ENCODE measurements at regions not wholly inside any gene's neighbourhood (a gene's known extent, or its start where the extent isn't known, plus 50 kb on each side); places are given as distances from the start of the nearest gene placed in this dataset.

GRCh38 chr11:122190768-122191167 lies 74.8 kb upstream of the BLID start:
- Mint-ChIP-seq H3K27me3 (ENCODE audit: unreplicated experiment) (no peaks in the 10 kb centered on the region), H3K27ac (ENCODE audit: unreplicated experiment) (no peak overlapping the region), H3K4me1 (ENCODE audit: unreplicated experiment) (no peaks in the 10 kb centered on the region)

GRCh38 chr11:122189229-122189628 lies 73.2 kb upstream of the BLID start:
- Mint-ChIP-seq H3K27me3 (ENCODE audit: unreplicated experiment) (no peaks in the 10 kb centered on the region), H3K4me1 (ENCODE audit: unreplicated experiment) (no peaks in the 10 kb centered on the region), H3K4me3 (ENCODE audit: unreplicated experiment) (no peak overlapping the region), H3K36me3 (ENCODE audit: low read depth, unreplicated experiment) (no peaks in the 10 kb centered on the region), H3K27ac (ENCODE audit: unreplicated experiment) (no peak overlapping the region), H3K9me3 (ENCODE audit: unreplicated experiment) (no peaks in the 10 kb centered on the region)
- no peak for DNase-seq (ENCODE audit: low spot score)
- TF ChIP-seq CTCF (IDR thresholded peaks at IDR 0.05; ENCODE audit: unreplicated experiment) = no peak

More at GRCh38 chr11:122190768-122191167, 74.8 kb upstream of the BLID start:
- Mint-ChIP-seq H3K9me3 (ENCODE audit: unreplicated experiment) (no peaks in the 10 kb centered on the region), H3K36me3 (ENCODE audit: low read depth, unreplicated experiment) (no peaks in the 10 kb centered on the region), H3K4me3 (ENCODE audit: unreplicated experiment) (no peak overlapping the region)
- no peak for DNase-seq (ENCODE audit: low spot score)
- TF ChIP-seq CTCF (IDR thresholded peaks at IDR 0.05; ENCODE audit: unreplicated experiment) = no peak

GRCh38 chr11:122187373-122188165 lies 71.6 kb upstream of the BLID start:
- no peak for TF ChIP-seq CTCF (IDR thresholded peaks at IDR 0.05; ENCODE audit: unreplicated experiment)
- H3K36me3 Mint-ChIP-seq (ENCODE audit: low read depth, unreplicated experiment) = no peaks in the 10 kb centered on the region
- H3K27ac Mint-ChIP-seq (ENCODE audit: unreplicated experiment) = no peak overlapping the region
- no peaks in the 10 kb centered on the region for H3K4me1 Mint-ChIP-seq (ENCODE audit: unreplicated experiment)
- no peak for DNase-seq (ENCODE audit: low spot score)
- H3K27me3 Mint-ChIP-seq (ENCODE audit: unreplicated experiment) = no peaks in the 10 kb centered on the region
- H3K4me3 Mint-ChIP-seq (ENCODE audit: unreplicated experiment) = no peak overlapping the region
- no peaks in the 10 kb centered on the region for H3K9me3 Mint-ChIP-seq (ENCODE audit: unreplicated experiment)

DNA sequence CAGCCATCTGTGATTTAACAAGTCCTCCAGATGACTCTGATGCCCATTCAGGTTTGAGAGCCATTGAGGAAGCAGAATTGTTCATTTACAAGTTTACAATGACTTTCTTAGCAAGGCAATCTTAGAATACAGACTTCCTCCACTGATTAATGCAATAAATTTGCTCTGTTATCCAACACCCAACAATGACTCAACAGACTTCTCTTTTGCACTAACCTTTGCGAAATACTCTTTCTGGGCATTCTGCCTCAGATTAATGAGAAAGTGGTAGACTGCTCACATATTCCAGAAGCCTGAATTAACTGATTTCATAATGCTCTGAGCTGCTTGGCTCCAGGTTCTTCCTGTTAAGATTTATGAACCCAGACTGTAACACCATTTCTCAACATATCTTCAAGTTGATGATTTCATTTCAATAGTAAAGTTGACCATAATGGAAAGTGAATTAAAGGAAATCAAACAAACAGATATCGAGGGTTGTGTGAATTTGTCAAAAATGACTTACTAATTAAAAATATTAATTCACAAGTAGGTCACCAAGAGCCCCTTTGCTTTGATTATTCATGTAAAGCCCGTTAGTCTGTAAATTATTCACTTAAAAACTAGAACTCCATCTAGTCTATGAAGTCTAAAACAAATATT lies 70.5 kb upstream of the BLID start:
- Mint-ChIP-seq H3K4me3 (ENCODE audit: unreplicated experiment) (no peak overlapping the region), H3K9me3 (ENCODE audit: unreplicated experiment) (no peaks in the 10 kb centered on the region), H3K27me3 (ENCODE audit: unreplicated experiment) (no peaks in the 10 kb centered on the region), H3K4me1 (ENCODE audit: unreplicated experiment) (peaks cover 8% of the 10 kb centered on the region), H3K27ac (ENCODE audit: unreplicated experiment) (no peak overlapping the region), H3K36me3 (ENCODE audit: low read depth, unreplicated experiment) (no peaks in the 10 kb centered on the region)
- no peak for DNase-seq (ENCODE audit: low spot score)
- no peak for TF ChIP-seq CTCF (IDR thresholded peaks at IDR 0.05; ENCODE audit: unreplicated experiment)

GRCh38 chr11:122183933-122184332 lies 67.9 kb upstream of the BLID start:
- Mint-ChIP-seq H3K27ac (ENCODE audit: unreplicated experiment) (no peak overlapping the region), H3K4me1 (ENCODE audit: unreplicated experiment) (peaks cover 18% of the 10 kb centered on the region)

More at GRCh38 chr11:122183933-122184332, 67.9 kb upstream of the BLID start:
- no peak for DNase-seq (ENCODE audit: low spot score)
- TF ChIP-seq CTCF (IDR thresholded peaks at IDR 0.05; ENCODE audit: unreplicated experiment) = no peak
- H3K9me3 Mint-ChIP-seq (ENCODE audit: unreplicated experiment) = no peaks in the 10 kb centered on the region
- no peaks in the 10 kb centered on the region for H3K27me3 Mint-ChIP-seq (ENCODE audit: unreplicated experiment)
- no peaks in the 10 kb centered on the region for H3K36me3 Mint-ChIP-seq (ENCODE audit: low read depth, unreplicated experiment)
- H3K4me3 Mint-ChIP-seq (ENCODE audit: unreplicated experiment) = no peak overlapping the region
